IPS-15b (cell line): ENCODE measurements at regions not wholly inside any gene's neighbourhood (a gene's known extent, or its start where the extent isn't known, plus 50 kb on each side); places are given as distances from the start of the nearest gene placed in this dataset.

Experiments used
- H3K27me3 ChIP-seq: one replicate; pipeline ENCODE4 v1.6.1; 2013; ENCODE audit warnings: low read length; ENCODE audit not compliant: control insufficient read depth, insufficient read depth
- H3K36me3 ChIP-seq: one replicate; pipeline ENCODE4 v1.6.1; 2013; ENCODE audit warnings: low read length; ENCODE audit not compliant: control insufficient read depth, insufficient read depth
- H3K4me1 ChIP-seq: one replicate; pipeline ENCODE4 v1.6.1; 2013; ENCODE audit warnings: mild to moderate bottlenecking, low read length; ENCODE audit not compliant: control insufficient read depth, insufficient read depth
- H3K4me3 ChIP-seq: one replicate; pipeline ENCODE4 v1.5.1; 2013; ENCODE audit warnings: low read depth, low read length
- H3K9ac ChIP-seq: one replicate; pipeline ENCODE4 v1.6.1; 2013; ENCODE audit warnings: low read depth, mild to moderate bottlenecking, low read length
- H3K9me3 ChIP-seq: one replicate; pipeline ENCODE4 v1.6.1; 2013; ENCODE audit warnings: mild to moderate bottlenecking, low read length; ENCODE audit not compliant: control insufficient read depth, insufficient read depth

GRCh38 chr20:8935878-8936277 lies 133.0 kb upstream of the PLCB4 start:
- peaks cover 2% of the 10 kb centered on the region for H3K4me1 ChIP-seq
- no peaks in the 10 kb centered on the region for H3K9me3 ChIP-seq
- no peak overlapping the region for H3K4me3 ChIP-seq
- H3K9ac ChIP-seq: no peak overlapping the region
- no peaks in the 10 kb centered on the region for H3K36me3 ChIP-seq
- H3K27me3 ChIP-seq: no peaks in the 10 kb centered on the region

DNA sequence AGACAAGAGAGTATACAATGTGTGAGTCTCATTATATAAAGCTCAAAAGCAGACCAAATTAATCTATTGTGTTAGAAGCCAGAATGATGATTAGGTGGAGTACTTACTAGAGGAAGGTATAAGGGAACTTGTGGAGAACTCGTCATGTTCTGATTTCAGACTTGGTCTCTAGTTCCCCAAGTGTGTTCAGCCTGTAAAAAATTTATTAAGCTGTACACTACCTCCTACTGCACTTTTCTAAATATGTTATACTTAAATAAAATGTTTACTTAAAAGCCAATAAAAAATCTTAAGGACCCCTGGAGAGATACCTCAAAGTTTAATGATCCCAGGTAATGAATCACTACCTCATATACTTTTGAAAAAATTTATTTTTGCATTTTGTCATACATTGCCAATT lies 130.4 kb upstream of the PLCB4 start:
- Histone ChIP-seq H3K36me3 (no peaks in the 10 kb centered on the region), H3K4me1 (peaks cover 2% of the 10 kb centered on the region), H3K27me3 (no peaks in the 10 kb centered on the region), H3K4me3 (no peak overlapping the region), H3K9ac (no peak overlapping the region), H3K9me3 (no peaks in the 10 kb centered on the region)

GRCh38 chr20:8940326-8940725 lies 128.6 kb upstream of the PLCB4 start:
- peaks cover 2% of the 10 kb centered on the region for H3K4me1 ChIP-seq
- no peak overlapping the region for H3K4me3 ChIP-seq
- no peak overlapping the region for H3K9ac ChIP-seq
- H3K27me3 ChIP-seq: no peaks in the 10 kb centered on the region
- no peaks in the 10 kb centered on the region for H3K9me3 ChIP-seq
- no peaks in the 10 kb centered on the region for H3K36me3 ChIP-seq

- no peaks in the 10 kb centered on the region for H3K9me3 ChIP-seq
- no peaks in the 10 kb centered on the region for H3K27me3 ChIP-seq
- no peaks in the 10 kb centered on the region for H3K36me3 ChIP-seq
- H3K9ac ChIP-seq: no peak overlapping the region
- H3K4me3 ChIP-seq: no peak overlapping the region
- H3K4me1 ChIP-seq: peaks cover 2% of the 10 kb centered on the region
Observed at GRCh38 chr20:8943631-8944030, 125.3 kb upstream of the PLCB4 start.

- H3K9me3 ChIP-seq: no peaks in the 10 kb centered on the region
- H3K27me3 ChIP-seq: no peaks in the 10 kb centered on the region
- no peak overlapping the region for H3K4me3 ChIP-seq
- H3K9ac ChIP-seq: no peak overlapping the region
- H3K4me1 ChIP-seq: peaks cover 2% of the 10 kb centered on the region
- H3K36me3 ChIP-seq: no peaks in the 10 kb centered on the region
Observed at GRCh38 chr20:8946036-8946940, 122.6 kb upstream of the PLCB4 start.

GRCh38 chr20:8948442-8949020 lies 120.4 kb upstream of the PLCB4 start:
- Histone ChIP-seq H3K27me3 (no peaks in the 10 kb centered on the region), H3K9me3 (no peaks in the 10 kb centered on the region), H3K9ac (no peak overlapping the region), H3K36me3 (no peaks in the 10 kb centered on the region), H3K4me3 (no peak overlapping the region), H3K4me1 (peaks cover 2% of the 10 kb centered on the region)

GRCh38 chr20:8951164-8951563 lies 117.7 kb upstream of the PLCB4 start:
- no peaks in the 10 kb centered on the region for H3K27me3 ChIP-seq
- no peaks in the 10 kb centered on the region for H3K9me3 ChIP-seq
- H3K4me1 ChIP-seq: no peaks in the 10 kb centered on the region
- H3K9ac ChIP-seq: no peak overlapping the region
- H3K4me3 ChIP-seq: no peak overlapping the region
- no peaks in the 10 kb centered on the region for H3K36me3 ChIP-seq

GRCh38 chr20:8952721-8953120 lies 116.2 kb upstream of the PLCB4 start:
- no peaks in the 10 kb centered on the region for H3K4me1 ChIP-seq
- H3K4me3 ChIP-seq: no peak overlapping the region
- H3K9ac ChIP-seq: no peak overlapping the region
- H3K36me3 ChIP-seq: no peaks in the 10 kb centered on the region
- H3K9me3 ChIP-seq: no peaks in the 10 kb centered on the region
- H3K27me3 ChIP-seq: no peaks in the 10 kb centered on the region

GRCh38 chr20:8953300-8953699 lies 115.6 kb upstream of the PLCB4 start:
- Histone ChIP-seq H3K4me3 (no peak overlapping the region), H3K9ac (no peak overlapping the region), H3K27me3 (no peaks in the 10 kb centered on the region), H3K9me3 (no peaks in the 10 kb centered on the region), H3K4me1 (no peaks in the 10 kb centered on the region), H3K36me3 (no peaks in the 10 kb centered on the region)

DNA sequence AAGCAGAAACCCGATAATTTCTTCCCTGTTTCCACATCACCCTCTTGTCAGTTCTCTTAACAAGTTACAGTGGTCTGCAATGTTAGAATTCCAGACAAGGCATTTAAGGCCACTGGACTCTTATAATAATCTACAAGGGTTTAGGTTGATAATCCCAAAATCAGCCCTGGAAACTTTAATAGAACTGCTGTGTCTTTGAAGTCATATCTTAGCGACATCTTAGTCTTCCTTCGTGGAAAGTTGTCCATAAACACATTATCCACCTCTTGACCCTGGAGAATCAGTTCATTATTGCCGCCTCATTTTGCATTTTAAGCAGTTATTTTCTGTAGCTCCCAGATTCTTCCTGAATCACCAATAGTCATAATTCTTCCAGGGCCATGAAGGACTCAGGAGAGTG lies 108.6 kb upstream of the PLCB4 start:
- H3K9me3 ChIP-seq: no peaks in the 10 kb centered on the region
- no peaks in the 10 kb centered on the region for H3K4me1 ChIP-seq
- no peaks in the 10 kb centered on the region for H3K36me3 ChIP-seq
- no peak overlapping the region for H3K9ac ChIP-seq
- H3K27me3 ChIP-seq: no peaks in the 10 kb centered on the region
- H3K4me3 ChIP-seq: no peak overlapping the region

- H3K4me3 ChIP-seq: no peak overlapping the region
- no peaks in the 10 kb centered on the region for H3K27me3 ChIP-seq
- no peaks in the 10 kb centered on the region for H3K36me3 ChIP-seq
- no peaks in the 10 kb centered on the region for H3K4me1 ChIP-seq
- no peaks in the 10 kb centered on the region for H3K9me3 ChIP-seq
- H3K9ac ChIP-seq: no peak overlapping the region
Observed at GRCh38 chr20:8963330-8963729, 105.6 kb upstream of the PLCB4 start.

DNA sequence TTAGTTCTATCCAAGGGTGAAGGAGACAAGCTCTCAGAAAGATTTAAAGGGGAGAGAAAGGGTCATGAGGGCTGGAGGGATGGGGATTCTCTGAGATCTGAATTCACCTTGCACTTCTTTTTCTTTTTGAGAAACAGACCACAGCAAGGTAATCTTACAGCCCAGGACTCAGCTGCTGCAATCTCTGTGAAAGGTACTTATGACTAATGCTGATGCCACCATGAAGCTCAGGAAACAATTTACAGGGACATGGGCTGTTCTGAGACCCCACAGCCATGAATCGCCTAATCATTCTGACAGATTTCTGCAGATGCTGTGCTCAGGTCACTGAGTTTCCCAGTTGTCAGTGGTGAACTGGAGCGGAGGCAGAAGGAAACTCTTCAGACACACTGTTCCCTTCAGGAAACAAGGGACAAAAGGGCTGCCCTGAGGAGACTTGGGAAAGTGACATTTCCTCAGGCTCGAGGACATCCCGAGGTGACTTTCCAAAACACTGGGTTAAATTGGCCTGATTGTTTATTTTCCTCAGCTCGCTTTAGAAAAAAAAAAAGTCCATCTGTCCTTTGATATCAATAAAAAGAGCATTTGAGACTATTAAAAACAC lies 103.8 kb upstream of the PLCB4 start:
- no peaks in the 10 kb centered on the region for H3K36me3 ChIP-seq
- no peak overlapping the region for H3K9ac ChIP-seq
- H3K4me3 ChIP-seq: no peak overlapping the region
- H3K27me3 ChIP-seq: no peaks in the 10 kb centered on the region
- no peaks in the 10 kb centered on the region for H3K4me1 ChIP-seq
- H3K9me3 ChIP-seq: no peaks in the 10 kb centered on the region
